GM21723 (cell line): ENCODE measurements at regions not wholly inside any gene's neighbourhood (a gene's known extent, or its start where the extent isn't known, plus 50 kb on each side); places are given as distances from the start of the nearest gene placed in this dataset.
A peak's percentile ranks its signal among the peaks of the same experiment; 100 is the strongest.

Experiments used
- ATAC-seq: cut with Tn5 transposase; IDR thresholded peaks from one replicate; pipeline ENCODE4 v1.9.1; 2021; ENCODE audit warnings: mild to moderate bottlenecking, moderate library complexity; ENCODE audit not compliant: unreplicated experiment

- no peak for ATAC-seq
Observed at GRCh38 chr6:90435207-90435899, 138.7 kb upstream of the BACH2 start.

GRCh38 chr6:90434094-90434493 lies 137.5 kb upstream of the BACH2 start:
- ATAC-seq, result no peak

GRCh38 chr6:90432937-90433336 lies 136.3 kb upstream of the BACH2 start:
- ATAC-seq, result no peak

- ATAC-seq, result no peak
Observed at GRCh38 chr6:90432041-90432775, 135.6 kb upstream of the BACH2 start.

- no peak for ATAC-seq
Observed at GRCh38 chr6:90431576-90431975, 134.9 kb upstream of the BACH2 start.

GRCh38 chr6:90429713-90430112 lies 133.1 kb upstream of the BACH2 start:
- no peak for ATAC-seq

- ATAC-seq, result no peak
Observed at GRCh38 chr6:90428514-90428913, 131.9 kb upstream of the BACH2 start.

- peak; percentile 98 for ATAC-seq
Observed at GRCh38 chr6:90425161-90425641, 128.6 kb upstream of the BACH2 start.

GRCh38 chr6:90424580-90424979 lies 127.9 kb upstream of the BACH2 start:
- no peak for ATAC-seq

GRCh38 chr6:90421666-90422065 lies 125.0 kb upstream of the BACH2 start:
- no peak for ATAC-seq

GRCh38 chr6:90420500-90420899 lies 123.9 kb upstream of the BACH2 start:
- no peak for ATAC-seq

GRCh38 chr6:90417385-90417784 lies 120.7 kb upstream of the BACH2 start:
- ATAC-seq, result no peak

GRCh38 chr6:90416322-90416721 lies 119.7 kb upstream of the BACH2 start:
- no peak for ATAC-seq

GRCh38 chr6:90415178-90415577 lies 118.5 kb upstream of the BACH2 start:
- ATAC-seq, result no peak

GRCh38 chr6:90414352-90414751 lies 117.7 kb upstream of the BACH2 start:
- no peak for ATAC-seq

- no peak for ATAC-seq
Observed at GRCh38 chr6:90413867-90414266, 117.2 kb upstream of the BACH2 start.

GRCh38 chr6:90413396-90413795 lies 116.8 kb upstream of the BACH2 start:
- no peak for ATAC-seq

- no peak for ATAC-seq
Observed at GRCh38 chr6:90412538-90413369, 116.1 kb upstream of the BACH2 start.

GRCh38 chr6:90411292-90411781 lies 114.7 kb upstream of the BACH2 start:
- peak; percentile 94 for ATAC-seq

GRCh38 chr6:90409700-90410099 lies 113.1 kb upstream of the BACH2 start:
- no peak for ATAC-seq

GRCh38 chr6:90406957-90407356 lies 110.3 kb upstream of the BACH2 start:
- no peak for ATAC-seq
